Osteocyte (in vitro differentiated cells): ENCODE measurements at regions not wholly inside any gene's neighbourhood (a gene's known extent, or its start where the extent isn't known, plus 50 kb on each side); places are given as distances from the start of the nearest gene placed in this dataset.
"Not testable (repeated sequence)": the region's sequence is repeated elsewhere in the genome, so short reads cannot be mapped to it uniquely, and the experiment has no call there.

Source experiments
- DNase-seq: peaks from one replicate; pipeline ENCODE4 v3.0.0; 2021; ENCODE audit warnings: mixed read lengths; ENCODE audit not compliant: unreplicated experiment; ENCODE audit errors: extremely low spot score
- H3K27ac Mint-ChIP-seq: one replicate; pipeline ENCODE4 v1.8.0; 2021; ENCODE audit warnings: mild to moderate bottlenecking, mixed read lengths; ENCODE audit not compliant: unreplicated experiment
- H3K27me3 Mint-ChIP-seq: one replicate; pipeline ENCODE4 v1.8.0; 2021; ENCODE audit warnings: mixed read lengths; ENCODE audit not compliant: unreplicated experiment
- H3K36me3 Mint-ChIP-seq: one replicate; pipeline ENCODE4 v1.8.0; 2021; ENCODE audit warnings: mixed read lengths; ENCODE audit not compliant: unreplicated experiment
- H3K4me1 Mint-ChIP-seq: one replicate; pipeline ENCODE4 v1.8.0; 2021; ENCODE audit warnings: mixed read lengths; ENCODE audit not compliant: unreplicated experiment
- H3K4me3 Mint-ChIP-seq: one replicate; pipeline ENCODE4 v1.8.0; 2021; ENCODE audit warnings: mild to moderate bottlenecking, moderate library complexity, mixed read lengths; ENCODE audit not compliant: unreplicated experiment
- H3K9me3 Mint-ChIP-seq: one replicate; pipeline ENCODE4 v1.8.0; 2021; ENCODE audit warnings: mixed read lengths; ENCODE audit not compliant: unreplicated experiment
- TF ChIP-seq, protein P1 (sequence below): fragments of 200-600 bp; sonication (generic); IDR thresholded peaks from 2 replicates; pipeline ENCODE4 v1.5.0; 2021; ENCODE audit warnings: antibody characterized with exemption, mild to moderate bottlenecking, moderate library complexity

DNA sequence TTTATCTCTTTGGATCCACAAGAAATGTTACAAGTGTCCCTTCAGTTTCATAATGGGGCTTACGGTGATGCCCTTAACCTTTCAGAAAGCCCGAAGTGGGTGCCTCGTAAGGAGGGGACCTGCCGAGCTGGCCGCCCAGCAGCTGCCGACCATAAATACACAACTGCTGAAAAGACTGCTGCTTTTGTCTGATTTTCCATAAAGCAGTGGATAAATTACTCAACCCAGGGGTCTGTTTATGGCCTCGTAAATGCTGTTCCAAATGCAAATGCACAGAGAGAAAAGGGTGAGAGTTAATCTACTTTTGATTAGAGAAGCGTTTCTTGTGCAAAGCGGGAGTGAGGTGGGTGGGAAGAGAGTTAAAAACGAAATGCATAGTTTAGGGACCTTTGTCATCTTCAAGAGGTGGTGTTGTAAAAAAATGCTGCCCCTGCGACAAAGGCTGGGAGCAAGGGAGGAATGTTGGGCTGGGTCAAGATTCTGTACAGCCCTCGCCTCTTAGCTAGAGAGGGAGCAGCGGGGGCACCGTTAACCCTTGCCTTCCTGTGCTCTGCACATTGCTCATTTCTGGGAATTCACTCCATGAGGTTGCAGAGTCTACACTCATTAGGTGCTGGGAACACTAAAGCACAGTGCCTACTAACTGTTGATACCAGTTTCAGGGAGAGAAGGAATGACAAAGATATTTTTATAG lies 112.0 kb upstream of the MTHFD1L start:
- Mint-ChIP-seq H3K27me3 (peaks cover 12% of the 10 kb centered on the region), H3K36me3 (no peaks in the 10 kb centered on the region), H3K4me1 (peaks cover 18% of the 10 kb centered on the region), H3K9me3 (no peaks in the 10 kb centered on the region), H3K27ac (no peak overlapping the region), H3K4me3 (no peak overlapping the region)
- TF ChIP-seq, protein P1, sequence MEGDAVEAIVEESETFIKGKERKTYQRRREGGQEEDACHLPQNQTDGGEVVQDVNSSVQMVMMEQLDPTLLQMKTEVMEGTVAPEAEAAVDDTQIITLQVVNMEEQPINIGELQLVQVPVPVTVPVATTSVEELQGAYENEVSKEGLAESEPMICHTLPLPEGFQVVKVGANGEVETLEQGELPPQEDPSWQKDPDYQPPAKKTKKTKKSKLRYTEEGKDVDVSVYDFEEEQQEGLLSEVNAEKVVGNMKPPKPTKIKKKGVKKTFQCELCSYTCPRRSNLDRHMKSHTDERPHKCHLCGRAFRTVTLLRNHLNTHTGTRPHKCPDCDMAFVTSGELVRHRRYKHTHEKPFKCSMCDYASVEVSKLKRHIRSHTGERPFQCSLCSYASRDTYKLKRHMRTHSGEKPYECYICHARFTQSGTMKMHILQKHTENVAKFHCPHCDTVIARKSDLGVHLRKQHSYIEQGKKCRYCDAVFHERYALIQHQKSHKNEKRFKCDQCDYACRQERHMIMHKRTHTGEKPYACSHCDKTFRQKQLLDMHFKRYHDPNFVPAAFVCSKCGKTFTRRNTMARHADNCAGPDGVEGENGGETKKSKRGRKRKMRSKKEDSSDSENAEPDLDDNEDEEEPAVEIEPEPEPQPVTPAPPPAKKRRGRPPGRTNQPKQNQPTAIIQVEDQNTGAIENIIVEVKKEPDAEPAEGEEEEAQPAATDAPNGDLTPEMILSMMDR, result no peak
- no peak for DNase-seq

DNA sequence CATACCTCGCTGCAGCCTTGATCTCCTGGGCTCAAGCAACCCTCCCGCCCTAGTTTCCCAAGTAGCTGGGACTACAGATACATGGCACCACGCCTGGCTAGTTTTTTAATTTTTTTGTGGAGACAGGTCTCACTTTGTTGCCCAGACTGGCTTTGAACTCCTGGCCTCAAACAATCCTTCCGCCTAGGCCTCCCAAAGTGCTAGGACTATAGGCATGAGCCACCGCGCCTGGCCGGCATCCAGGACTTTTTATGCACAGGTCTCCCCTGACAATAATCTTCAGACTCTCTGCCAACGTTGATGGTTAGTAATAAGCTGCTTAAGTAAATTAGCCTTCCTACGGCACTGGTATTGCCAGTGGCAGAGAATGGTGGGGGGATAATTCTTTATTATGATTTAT lies 110.5 kb upstream of the MTHFD1L start:
- no peaks in the 10 kb centered on the region for H3K9me3 Mint-ChIP-seq
- no peak overlapping the region for H3K27ac Mint-ChIP-seq
- H3K4me3 Mint-ChIP-seq, result no peak overlapping the region
- TF ChIP-seq, protein P1, result no peak
- peaks cover 12% of the 10 kb centered on the region for H3K27me3 Mint-ChIP-seq
- no peaks in the 10 kb centered on the region for H3K36me3 Mint-ChIP-seq
- no peak for DNase-seq
- peaks cover 18% of the 10 kb centered on the region for H3K4me1 Mint-ChIP-seq

DNA sequence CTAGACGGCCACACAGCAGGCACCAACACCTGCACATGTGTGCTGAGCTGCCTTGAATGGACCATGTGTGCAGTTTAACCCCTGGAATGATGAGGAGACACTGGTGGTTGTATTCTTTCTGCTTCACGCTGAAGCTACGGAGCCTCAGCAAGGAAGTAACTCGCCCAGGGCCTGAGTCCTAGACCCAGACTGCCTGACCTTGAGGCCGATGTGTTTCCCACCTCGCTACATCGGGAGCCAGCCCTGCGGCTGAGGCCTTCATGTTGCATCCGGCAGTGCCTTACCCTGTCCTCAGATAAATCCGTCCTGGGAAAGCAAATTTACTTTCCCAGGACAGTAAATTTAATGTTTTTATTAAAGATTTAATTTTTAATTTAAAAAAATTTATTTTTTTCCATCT lies 110.0 kb upstream of the MTHFD1L start:
- Mint-ChIP-seq H3K4me1 (peaks cover 18% of the 10 kb centered on the region), H3K36me3 (no peaks in the 10 kb centered on the region), H3K4me3 (no peak overlapping the region), H3K9me3 (no peaks in the 10 kb centered on the region), H3K27ac (no peak overlapping the region), H3K27me3 (peaks cover 12% of the 10 kb centered on the region)
- DNase-seq, result no peak
- TF ChIP-seq, protein P1, result no peak

DNA sequence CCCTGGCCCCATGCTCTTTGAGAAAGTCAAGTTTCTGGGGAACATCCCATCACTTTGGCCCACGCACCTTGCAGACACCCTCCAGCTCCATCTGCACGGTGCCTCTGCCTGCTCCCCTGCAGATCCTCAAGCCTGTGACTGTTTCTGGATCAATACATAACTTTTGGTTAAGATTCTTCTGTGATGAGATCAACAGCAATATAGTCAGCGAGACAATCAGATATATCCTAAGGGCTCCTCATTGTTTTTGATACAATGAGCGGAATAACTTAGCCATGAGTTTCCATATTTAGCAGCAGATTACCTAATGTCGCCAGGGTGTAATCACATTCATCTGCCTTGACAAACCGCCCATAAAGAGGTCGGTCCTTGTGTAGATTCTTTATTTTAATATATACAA lies 109.3 kb upstream of the MTHFD1L start:
- Mint-ChIP-seq H3K4me3 (no peak overlapping the region), H3K36me3 (no peaks in the 10 kb centered on the region), H3K4me1 (peaks cover 18% of the 10 kb centered on the region), H3K27ac (no peak overlapping the region), H3K27me3 (peaks cover 12% of the 10 kb centered on the region), H3K9me3 (no peaks in the 10 kb centered on the region)
- no peak for DNase-seq
- TF ChIP-seq, protein P1, result no peak

DNA sequence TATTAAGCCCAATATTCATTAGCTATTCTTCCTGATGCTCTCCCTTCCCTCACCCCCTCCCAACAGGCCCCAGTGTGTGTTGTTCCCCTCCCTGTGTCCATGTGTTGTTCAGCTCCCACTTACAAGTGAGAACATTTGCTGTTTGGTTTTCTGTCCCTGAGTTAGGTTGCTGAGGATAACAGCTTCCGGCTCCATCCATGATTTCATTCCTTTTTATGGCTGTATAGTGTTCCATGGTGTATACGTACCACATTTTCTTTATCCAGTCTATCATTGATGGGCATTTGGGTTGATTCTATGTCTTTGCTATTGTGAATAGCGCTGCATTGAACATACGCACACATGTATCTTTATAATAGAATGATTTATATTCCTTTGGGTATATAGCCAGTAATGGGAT lies 107.7 kb upstream of the MTHFD1L start:
- not testable (repeated sequence) for H3K9me3 Mint-ChIP-seq, DNase-seq, H3K4me3 Mint-ChIP-seq, H3K36me3 Mint-ChIP-seq, H3K27ac Mint-ChIP-seq
- Mint-ChIP-seq H3K27me3 (peaks cover 12% of the 10 kb centered on the region), H3K4me1 (peaks cover 13% of the 10 kb centered on the region)

DNA sequence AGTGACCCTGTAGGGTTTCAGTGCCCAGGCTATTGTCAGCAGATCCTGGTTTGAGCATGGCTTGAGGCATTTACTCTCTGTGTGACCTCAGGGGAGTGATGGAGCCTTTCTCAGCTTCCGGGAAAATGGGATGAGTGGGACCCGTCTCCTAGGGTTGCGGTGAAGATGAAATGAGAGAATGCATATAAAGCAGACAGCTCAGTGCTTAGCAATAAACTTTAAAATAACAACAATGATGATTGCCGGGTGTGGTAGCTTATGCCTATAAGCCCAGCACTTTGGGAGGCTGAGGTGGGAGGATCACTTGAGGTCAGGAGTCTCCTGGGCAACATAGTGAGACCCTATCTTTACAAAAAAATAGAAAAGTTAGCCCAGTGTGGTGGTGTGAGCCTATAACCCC lies 106.0 kb upstream of the MTHFD1L start:
- no peaks in the 10 kb centered on the region for H3K9me3 Mint-ChIP-seq
- no peak overlapping the region for H3K4me3 Mint-ChIP-seq
- TF ChIP-seq, protein P1, result no peak
- peaks cover 2% of the 10 kb centered on the region for H3K4me1 Mint-ChIP-seq
- H3K27me3 Mint-ChIP-seq, result no peaks in the 10 kb centered on the region
- H3K36me3 Mint-ChIP-seq, result no peaks in the 10 kb centered on the region
- DNase-seq, result no peak
- H3K27ac Mint-ChIP-seq, result no peak overlapping the region
